ENCODE measurements at regions not wholly inside any gene's neighbourhood (a gene's known extent, or its start where the extent isn't known, plus 50 kb on each side); places are given as distances from the start of the nearest gene placed in this dataset.

DNA sequence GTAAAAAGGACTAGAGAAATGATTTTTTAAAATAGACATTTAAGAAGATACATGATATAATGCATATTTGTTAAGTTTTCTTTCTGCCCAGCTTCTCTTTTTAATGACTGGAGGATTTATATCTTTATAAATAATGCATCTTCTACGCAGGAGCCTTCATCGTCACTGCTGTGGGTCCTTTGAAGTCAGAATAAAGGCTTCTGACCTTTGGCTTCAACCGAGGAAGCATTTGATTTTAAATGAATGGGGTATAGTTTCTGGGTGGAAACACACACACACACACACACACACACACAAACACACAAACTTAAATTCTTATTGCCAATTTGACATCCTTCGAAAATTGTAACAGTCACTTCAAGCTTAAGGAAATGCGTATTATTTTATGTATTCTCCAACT lies 690.9 kb downstream of the BRINP3 start (continued):
- TF ChIP-seq, protein P1, sequence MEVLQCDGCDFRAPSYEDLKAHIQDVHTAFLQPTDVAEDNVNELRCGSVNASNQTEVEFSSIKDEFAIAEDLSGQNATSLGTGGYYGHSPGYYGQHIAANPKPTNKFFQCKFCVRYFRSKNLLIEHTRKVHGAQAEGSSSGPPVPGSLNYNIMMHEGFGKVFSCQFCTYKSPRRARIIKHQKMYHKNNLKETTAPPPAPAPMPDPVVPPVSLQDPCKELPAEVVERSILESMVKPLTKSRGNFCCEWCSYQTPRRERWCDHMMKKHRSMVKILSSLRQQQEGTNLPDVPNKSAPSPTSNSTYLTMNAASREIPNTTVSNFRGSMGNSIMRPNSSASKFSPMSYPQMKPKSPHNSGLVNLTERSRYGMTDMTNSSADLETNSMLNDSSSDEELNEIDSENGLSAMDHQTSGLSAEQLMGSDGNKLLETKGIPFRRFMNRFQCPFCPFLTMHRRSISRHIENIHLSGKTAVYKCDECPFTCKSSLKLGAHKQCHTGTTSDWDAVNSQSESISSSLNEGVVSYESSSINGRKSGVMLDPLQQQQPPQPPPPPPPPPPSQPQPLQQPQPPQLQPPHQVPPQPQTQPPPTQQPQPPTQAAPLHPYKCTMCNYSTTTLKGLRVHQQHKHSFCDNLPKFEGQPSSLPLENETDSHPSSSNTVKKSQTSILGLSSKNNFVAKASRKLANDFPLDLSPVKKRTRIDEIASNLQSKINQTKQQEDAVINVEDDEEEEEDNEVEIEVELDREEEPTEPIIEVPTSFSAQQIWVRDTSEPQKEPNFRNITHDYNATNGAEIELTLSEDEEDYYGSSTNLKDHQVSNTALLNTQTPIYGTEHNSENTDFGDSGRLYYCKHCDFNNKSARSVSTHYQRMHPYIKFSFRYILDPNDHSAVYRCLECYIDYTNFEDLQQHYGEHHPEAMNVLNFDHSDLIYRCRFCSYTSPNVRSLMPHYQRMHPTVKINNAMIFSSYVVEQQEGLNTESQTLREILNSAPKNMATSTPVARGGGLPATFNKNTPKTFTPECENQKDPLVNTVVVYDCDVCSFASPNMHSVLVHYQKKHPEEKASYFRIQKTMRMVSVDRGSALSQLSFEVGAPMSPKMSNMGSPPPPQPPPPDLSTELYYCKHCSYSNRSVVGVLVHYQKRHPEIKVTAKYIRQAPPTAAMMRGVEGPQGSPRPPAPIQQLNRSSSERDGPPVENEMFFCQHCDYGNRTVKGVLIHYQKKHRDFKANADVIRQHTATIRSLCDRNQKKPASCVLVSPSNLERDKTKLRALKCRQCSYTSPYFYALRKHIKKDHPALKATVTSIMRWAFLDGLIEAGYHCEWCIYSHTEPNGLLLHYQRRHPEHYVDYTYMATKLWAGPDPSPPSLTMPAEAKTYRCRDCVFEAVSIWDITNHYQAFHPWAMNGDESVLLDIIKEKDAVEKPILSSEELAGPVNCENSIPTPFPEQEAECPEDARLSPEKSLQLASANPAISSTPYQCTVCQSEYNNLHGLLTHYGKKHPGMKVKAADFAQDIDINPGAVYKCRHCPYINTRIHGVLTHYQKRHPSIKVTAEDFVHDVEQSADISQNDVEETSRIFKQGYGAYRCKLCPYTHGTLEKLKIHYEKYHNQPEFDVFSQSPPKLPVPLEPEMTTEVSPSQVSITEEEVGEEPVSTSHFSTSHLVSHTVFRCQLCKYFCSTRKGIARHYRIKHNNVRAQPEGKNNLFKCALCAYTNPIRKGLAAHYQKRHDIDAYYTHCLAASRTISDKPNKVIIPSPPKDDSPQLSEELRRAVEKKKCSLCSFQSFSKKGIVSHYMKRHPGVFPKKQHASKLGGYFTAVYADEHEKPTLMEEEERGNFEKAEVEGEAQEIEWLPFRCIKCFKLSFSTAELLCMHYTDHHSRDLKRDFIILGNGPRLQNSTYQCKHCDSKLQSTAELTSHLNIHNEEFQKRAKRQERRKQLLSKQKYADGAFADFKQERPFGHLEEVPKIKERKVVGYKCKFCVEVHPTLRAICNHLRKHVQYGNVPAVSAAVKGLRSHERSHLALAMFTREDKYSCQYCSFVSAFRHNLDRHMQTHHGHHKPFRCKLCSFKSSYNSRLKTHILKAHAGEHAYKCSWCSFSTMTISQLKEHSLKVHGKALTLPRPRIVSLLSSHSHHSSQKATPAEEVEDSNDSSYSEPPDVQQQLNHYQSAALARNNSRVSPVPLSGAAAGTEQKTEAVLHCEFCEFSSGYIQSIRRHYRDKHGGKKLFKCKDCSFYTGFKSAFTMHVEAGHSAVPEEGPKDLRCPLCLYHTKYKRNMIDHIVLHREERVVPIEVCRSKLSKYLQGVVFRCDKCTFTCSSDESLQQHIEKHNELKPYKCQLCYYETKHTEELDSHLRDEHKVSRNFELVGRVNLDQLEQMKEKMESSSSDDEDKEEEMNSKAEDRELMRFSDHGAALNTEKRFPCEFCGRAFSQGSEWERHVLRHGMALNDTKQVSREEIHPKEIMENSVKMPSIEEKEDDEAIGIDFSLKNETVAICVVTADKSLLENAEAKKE (CRISPR knock-in tag; IDR thresholded peaks at IDR 0.05), result no peak
- no peak for TF ChIP-seq NANOG (IDR thresholded peaks at IDR 0.05; ENCODE audit: borderline replicate concordance)

DNA sequence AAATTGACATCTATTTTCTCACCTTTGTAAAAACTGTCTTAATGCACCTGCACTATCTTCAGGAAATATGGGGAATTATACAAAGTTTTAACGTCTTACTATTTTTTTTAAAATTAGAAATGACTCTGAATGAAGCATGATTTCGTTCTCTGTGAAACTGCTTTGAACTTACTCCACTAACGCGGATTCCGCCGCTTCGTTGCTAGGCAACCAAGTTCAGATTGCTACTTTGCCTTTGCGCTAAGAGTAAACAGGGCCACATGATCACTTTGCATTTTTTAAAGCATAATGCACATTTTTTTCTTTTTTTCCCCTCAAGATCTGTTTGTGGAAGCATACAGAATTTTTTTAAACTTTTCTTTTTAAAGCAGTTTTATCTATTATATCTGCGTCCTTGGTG lies 690.5 kb downstream of the BRINP3 start:
- H2AFZ ChIP-seq, result no peak overlapping the region
- H3K27me3 Mint-ChIP-seq (ENCODE audit: insufficient read depth, low read depth, poor library complexity), result peaks cover 2% of the 10 kb centered on the region
- H3K4me3 ChIP-seq, result no peak overlapping the region
- H4K20me1 ChIP-seq (replicated peaks; ENCODE audit: insufficient read depth), result no peaks in the 10 kb centered on the region
- no peak overlapping the region for H3K4me3 Mint-ChIP-seq
- no peaks in the 10 kb centered on the region for H3K27me3 ChIP-seq (ENCODE audit: insufficient read depth)
- ATAC-seq, result no peak; the same call in 2 of the 3 replicates
- no peak overlapping the region for H3K27ac ChIP-seq (ENCODE audit: low read depth)
- H3K27ac Mint-ChIP-seq, result no peak overlapping the region
- H3F3A ChIP-seq (replicated peaks; ENCODE audit: low read depth), result no peaks in the 10 kb centered on the region
- H3K36me3 Mint-ChIP-seq (ENCODE audit: low read depth), result no peaks in the 10 kb centered on the region
- peak; percentile 75 for DNase-seq (ENCODE audit: low spot score)
- H3K4me1 Mint-ChIP-seq, result peaks cover 3% of the 10 kb centered on the region; the same call in 2 of the 3 replicates
- no peak overlapping the region for H3K4me2 ChIP-seq
- no peaks in the 10 kb centered on the region for H3K36me3 ChIP-seq (ENCODE audit: insufficient read depth)
- H3K9me2 ChIP-seq (ENCODE audit: insufficient read depth), result no peaks in the 10 kb centered on the region
- no peaks in the 10 kb centered on the region for H3K9me3 Mint-ChIP-seq
- H3K79me2 ChIP-seq (replicated peaks; ENCODE audit: insufficient read depth), result no peaks in the 10 kb centered on the region
- H3K4me1 ChIP-seq (ENCODE audit: insufficient read depth), result no peaks in the 10 kb centered on the region
- TF ChIP-seq, protein P2, sequence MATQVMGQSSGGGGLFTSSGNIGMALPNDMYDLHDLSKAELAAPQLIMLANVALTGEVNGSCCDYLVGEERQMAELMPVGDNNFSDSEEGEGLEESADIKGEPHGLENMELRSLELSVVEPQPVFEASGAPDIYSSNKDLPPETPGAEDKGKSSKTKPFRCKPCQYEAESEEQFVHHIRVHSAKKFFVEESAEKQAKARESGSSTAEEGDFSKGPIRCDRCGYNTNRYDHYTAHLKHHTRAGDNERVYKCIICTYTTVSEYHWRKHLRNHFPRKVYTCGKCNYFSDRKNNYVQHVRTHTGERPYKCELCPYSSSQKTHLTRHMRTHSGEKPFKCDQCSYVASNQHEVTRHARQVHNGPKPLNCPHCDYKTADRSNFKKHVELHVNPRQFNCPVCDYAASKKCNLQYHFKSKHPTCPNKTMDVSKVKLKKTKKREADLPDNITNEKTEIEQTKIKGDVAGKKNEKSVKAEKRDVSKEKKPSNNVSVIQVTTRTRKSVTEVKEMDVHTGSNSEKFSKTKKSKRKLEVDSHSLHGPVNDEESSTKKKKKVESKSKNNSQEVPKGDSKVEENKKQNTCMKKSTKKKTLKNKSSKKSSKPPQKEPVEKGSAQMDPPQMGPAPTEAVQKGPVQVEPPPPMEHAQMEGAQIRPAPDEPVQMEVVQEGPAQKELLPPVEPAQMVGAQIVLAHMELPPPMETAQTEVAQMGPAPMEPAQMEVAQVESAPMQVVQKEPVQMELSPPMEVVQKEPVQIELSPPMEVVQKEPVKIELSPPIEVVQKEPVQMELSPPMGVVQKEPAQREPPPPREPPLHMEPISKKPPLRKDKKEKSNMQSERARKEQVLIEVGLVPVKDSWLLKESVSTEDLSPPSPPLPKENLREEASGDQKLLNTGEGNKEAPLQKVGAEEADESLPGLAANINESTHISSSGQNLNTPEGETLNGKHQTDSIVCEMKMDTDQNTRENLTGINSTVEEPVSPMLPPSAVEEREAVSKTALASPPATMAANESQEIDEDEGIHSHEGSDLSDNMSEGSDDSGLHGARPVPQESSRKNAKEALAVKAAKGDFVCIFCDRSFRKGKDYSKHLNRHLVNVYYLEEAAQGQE (IDR thresholded peaks at IDR 0.05; ENCODE audit: unreplicated experiment), result no peak
- TF ChIP-seq STAT1 (IDR thresholded peaks at IDR 0.05; ENCODE audit: unreplicated experiment), result no peak
- no peak for TF ChIP-seq ZNF331 (CRISPR knock-in tag; IDR thresholded peaks at IDR 0.05; ENCODE audit: low read depth)
- TF ChIP-seq, protein P1 (CRISPR knock-in tag; IDR thresholded peaks at IDR 0.05), result no peak
- TF ChIP-seq JUNB (IDR thresholded peaks at IDR 0.05; ENCODE audit: unreplicated experiment), result no peak

Measured in GM23338 (cell line).